Choroid plexus epithelial cell (primary cell): ENCODE measurements at regions not wholly inside any gene's neighbourhood (a gene's known extent, or its start where the extent isn't known, plus 50 kb on each side); places are given as distances from the start of the nearest gene placed in this dataset.
A peak's percentile ranks its signal among the peaks of the same experiment; 100 is the strongest.

Experiments
- DNase-seq: peaks from one replicate; pipeline ENCODE4 v3.0.0-alpha.2; 2010; ENCODE audit warnings: low read depth
- H3K4me3 ChIP-seq: 2 replicates; pipeline ENCODE4 v1.5.1; 2011; ENCODE audit warnings: low read depth, mild to moderate bottlenecking, control low read depth, low read length, moderate library complexity
- TF ChIP-seq, protein P1 (sequence below): conservative IDR thresholded peaks from 2 replicates; pipeline ENCODE4 v1.5.1; 2011; ENCODE audit warnings: low read depth, mild to moderate bottlenecking, control low read depth, inconsistent platforms, low read length, moderate library complexity

DNA sequence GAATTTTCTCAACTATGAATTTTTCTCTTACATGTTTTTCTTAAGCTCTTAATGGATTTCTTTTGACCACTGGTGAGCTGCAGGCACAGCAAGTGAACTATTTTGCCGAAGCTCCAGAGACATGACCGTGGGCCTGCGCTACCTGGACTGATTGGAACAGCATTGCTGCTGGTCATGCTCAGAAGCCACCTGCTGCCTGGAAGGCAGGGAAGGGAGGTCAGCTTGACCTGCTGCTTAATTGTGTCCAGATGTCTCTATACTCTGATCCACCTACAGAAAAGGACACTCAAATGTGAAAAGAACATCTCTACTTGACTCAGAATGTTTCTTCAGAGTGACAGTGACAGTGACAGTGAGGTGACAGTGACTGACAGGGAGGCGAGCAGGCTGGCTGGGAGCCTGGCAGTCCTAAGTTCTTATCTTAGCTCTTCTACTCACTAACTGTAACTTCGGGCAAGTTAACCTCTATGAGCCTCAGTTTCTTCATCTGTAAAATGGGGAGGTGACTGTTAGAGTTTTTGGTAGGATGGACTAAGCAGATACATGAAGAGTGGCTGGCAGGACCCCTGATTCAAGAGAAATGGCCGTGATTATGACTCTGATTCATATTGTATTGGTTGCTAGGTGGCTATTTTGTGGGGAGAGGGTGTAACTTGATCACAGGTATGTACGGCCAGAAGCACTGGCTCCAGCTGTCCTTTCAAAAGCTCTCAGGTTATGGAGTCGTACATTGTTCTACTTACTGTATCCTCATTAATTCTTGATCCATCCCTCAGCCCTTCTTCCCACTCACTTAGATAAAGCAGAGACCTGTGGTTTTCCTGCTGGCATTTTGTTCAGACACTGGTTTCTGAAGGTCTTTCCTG is 54.8 kb upstream of the DLG1 start:
- H3K4me3 ChIP-seq = no peak overlapping the region
- no peak for DNase-seq
- TF ChIP-seq, protein P1, sequence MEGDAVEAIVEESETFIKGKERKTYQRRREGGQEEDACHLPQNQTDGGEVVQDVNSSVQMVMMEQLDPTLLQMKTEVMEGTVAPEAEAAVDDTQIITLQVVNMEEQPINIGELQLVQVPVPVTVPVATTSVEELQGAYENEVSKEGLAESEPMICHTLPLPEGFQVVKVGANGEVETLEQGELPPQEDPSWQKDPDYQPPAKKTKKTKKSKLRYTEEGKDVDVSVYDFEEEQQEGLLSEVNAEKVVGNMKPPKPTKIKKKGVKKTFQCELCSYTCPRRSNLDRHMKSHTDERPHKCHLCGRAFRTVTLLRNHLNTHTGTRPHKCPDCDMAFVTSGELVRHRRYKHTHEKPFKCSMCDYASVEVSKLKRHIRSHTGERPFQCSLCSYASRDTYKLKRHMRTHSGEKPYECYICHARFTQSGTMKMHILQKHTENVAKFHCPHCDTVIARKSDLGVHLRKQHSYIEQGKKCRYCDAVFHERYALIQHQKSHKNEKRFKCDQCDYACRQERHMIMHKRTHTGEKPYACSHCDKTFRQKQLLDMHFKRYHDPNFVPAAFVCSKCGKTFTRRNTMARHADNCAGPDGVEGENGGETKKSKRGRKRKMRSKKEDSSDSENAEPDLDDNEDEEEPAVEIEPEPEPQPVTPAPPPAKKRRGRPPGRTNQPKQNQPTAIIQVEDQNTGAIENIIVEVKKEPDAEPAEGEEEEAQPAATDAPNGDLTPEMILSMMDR = no peak

DNA sequence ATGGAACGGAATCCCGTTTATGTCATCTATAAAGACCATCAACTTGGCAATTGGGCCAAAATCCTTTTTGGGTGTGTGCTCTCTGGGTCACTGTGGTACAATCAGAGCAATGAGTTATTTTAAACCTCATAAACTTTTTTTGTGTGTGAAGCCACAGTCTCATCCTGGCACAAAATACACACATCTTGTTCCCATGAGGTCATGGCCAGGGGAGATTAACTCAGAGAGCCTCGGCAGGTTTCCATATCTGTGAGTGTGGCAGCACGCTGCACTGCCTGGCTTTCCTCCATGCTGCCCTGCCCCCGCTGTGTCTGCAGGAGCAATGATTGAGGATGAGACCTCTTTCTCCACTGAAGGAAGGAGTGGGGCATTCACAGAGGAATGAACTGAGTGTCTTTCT is 54.0 kb upstream of the DLG1 start:
- no peak overlapping the region for H3K4me3 ChIP-seq
- TF ChIP-seq, protein P1 = no peak
- DNase-seq = peak; percentile 54

DNA sequence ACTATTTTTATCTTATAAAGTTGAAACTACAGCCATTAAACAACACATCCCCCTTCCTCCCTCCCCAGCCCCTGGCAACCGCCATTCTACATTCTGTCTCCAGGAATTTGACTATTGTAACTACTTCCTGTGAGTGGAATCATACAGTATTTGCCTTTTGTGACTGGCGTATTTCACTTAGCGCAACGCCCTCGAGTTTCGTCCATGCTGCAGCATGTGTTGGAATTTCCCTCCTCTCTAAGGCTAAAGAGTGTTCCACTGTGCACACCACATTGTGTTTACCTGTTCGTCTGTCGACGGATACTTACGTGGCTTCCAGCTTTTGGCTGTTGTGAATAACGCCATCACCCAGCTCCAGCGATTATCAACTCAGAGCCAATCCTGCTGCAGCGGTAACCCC is 52.0 kb upstream of the DLG1 start:
- TF ChIP-seq, protein P1 = no peak
- no peak overlapping the region for H3K4me3 ChIP-seq
- DNase-seq = no peak

DNA sequence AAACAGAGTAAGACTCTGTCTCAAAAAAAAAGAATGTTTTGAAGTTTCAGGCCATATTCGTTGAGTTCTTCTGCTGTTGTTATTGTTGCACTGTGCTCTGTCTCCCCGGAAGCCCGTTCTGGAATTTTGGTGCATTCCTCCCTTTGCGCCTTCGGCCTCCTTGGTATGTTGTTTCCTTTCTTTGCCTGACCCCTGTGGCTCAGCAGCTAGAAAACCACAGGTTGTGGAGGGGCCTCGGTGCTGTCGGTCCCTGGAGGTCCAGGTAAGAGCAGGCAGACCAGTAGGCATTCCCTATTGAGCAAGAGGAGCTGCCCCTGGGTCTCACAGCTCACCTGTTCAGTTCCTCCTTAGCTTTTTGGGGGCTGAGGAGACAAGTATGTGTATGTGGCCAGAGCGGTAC is 51.0 kb upstream of the DLG1 start:
- peak; percentile 87 for DNase-seq
- TF ChIP-seq, protein P1 = peak; percentile 1
- no peak overlapping the region for H3K4me3 ChIP-seq
